HCT116 (cell line): ENCODE measurements at regions not wholly inside any gene's neighbourhood (a gene's known extent, or its start where the extent isn't known, plus 50 kb on each side); places are given as distances from the start of the nearest gene placed in this dataset.

Experiments
- ATAC-seq: fragments of 200-7000 bp; cut with Tn5 transposase; 2 replicates; pipeline ENCODE4 v1.9.1; 2020; ENCODE audit warnings: mild to moderate bottlenecking, moderate library complexity
- BruUV-seq: library from RNA; stranded (reverse); fragments of 400-500 nt; replicated peaks from 2 replicates; lab custom pipeline; 2021; lab: Mats Ljungman, UMichigan
- CTCF ChIA-PET: fragments of 300-600 bp; sonication (Branson Sonifier 250); formaldehyde crosslinking; loops from one replicate; lab custom pipeline; 2021; ENCODE audit warnings: antibody characterized with exemption; lab: Charles Lee
- POLR2A ChIA-PET: fragments of 300-600, 350-600 bp; sonication (Branson Sonifier 250); formaldehyde crosslinking; loops from one replicate; lab custom pipeline; 2021; ENCODE audit warnings: antibody characterized with exemption; lab: Charles Lee
- RAD21 ChIA-PET, 2 experiments: fragments of 300-600 bp; sonication (Branson Sonifier 250); formaldehyde crosslinking; loops; one replicate each; lab custom pipeline; 2023; ENCODE audit warnings: low total read pairs in 2 of 2; ENCODE audit not compliant: uncharacterized antibody in 2 of 2, unreplicated experiment in 2 of 2, low non-redundant PET in 1 of 2; lab: Charles Lee
- DNase-seq: peaks from one replicate; pipeline ENCODE4 v3.0.0-alpha.2; 2010; ENCODE audit warnings: low read depth, low spot score
- H2AFZ ChIP-seq: fragments of 200-600 bp; shearing (Covaris generic), sonication (generic); 2 replicates; pipeline ENCODE4 v1.6.1; 2017; ENCODE audit warnings: low read depth, mixed run types, mixed read lengths, antibody characterized with exemption, low read length; ENCODE audit not compliant: poor library complexity, severe bottlenecking
- H3K27ac ChIP-seq: 2 replicates; pipeline ENCODE4 v1.5.1; 2012; ENCODE audit warnings: low read depth, low read length
- H3K27me3 ChIP-seq: fragments of 200-600 bp; sonication (generic); 2 replicates; pipeline ENCODE4 v1.6.1; 2016; ENCODE audit warnings: mixed run types, low read length, mixed read lengths; ENCODE audit not compliant: insufficient read depth
- H3K36me3 ChIP-seq, 2 experiments: fragments of 200-500 bp in 1 of 2; fragments of 200-600 bp in 1 of 2; sonication (Bioruptor generic) in 1 of 2; sonication (generic) in 1 of 2; 2 replicates each; pipeline versions ENCODE4 v1.5.1 to v1.6.1; 2014 to 2016; ENCODE audit warnings: low read length in 2 of 2, inconsistent platforms in 1 of 2, mixed read lengths in 1 of 2, mixed run types in 1 of 2; ENCODE audit not compliant: insufficient read depth in 2 of 2, control insufficient read depth in 1 of 2
- H3K4me1 ChIP-seq, 2 experiments: fragments of 200-600 bp in 1 of 2; sonication (generic) in 1 of 2; 2 replicates each; pipeline versions ENCODE4 v1.5.1 to v1.6.1; 2012 to 2017; ENCODE audit warnings: low read length in 2 of 2, inconsistent platforms in 1 of 2, mild to moderate bottlenecking in 1 of 2, mixed read lengths in 1 of 2, mixed run types in 1 of 2, moderate library complexity in 1 of 2; ENCODE audit not compliant: insufficient read depth in 2 of 2, control insufficient read depth in 1 of 2
- H3K4me2 ChIP-seq: fragments of 200-600 bp; sonication (generic); 2 replicates; pipeline ENCODE4 v1.6.1; 2017; ENCODE audit warnings: mixed run types, low read length, mixed read lengths
- H3K4me3 ChIP-seq, 2 experiments: fragments of 200-600 bp in 1 of 2; sonication (generic) in 1 of 2; replicated peaks in 1 of 2; 2 replicates each; pipeline ENCODE4 v1.5.1; 2011 to 2016; ENCODE audit warnings: low read length in 2 of 2, control low read depth in 1 of 2, low read depth in 1 of 2, mild to moderate bottlenecking in 1 of 2, mixed read lengths in 1 of 2, mixed run types in 1 of 2
- H3K79me2 ChIP-seq: fragments of 200-600 bp; sonication (generic); 2 replicates; pipeline ENCODE4 v1.6.1; 2017; ENCODE audit warnings: mild to moderate bottlenecking, mixed run types, low read length, moderate library complexity, mixed read lengths; ENCODE audit not compliant: insufficient read depth
- H3K9ac ChIP-seq: fragments of 200-600 bp; sonication (generic); 2 replicates; pipeline ENCODE4 v1.6.1; 2016; ENCODE audit warnings: low read length, mixed read lengths
- H3K9me2 ChIP-seq: fragments of 200-600 bp; sonication (generic), shearing (Covaris generic); 2 replicates; pipeline ENCODE4 v1.6.1; 2017; ENCODE audit warnings: mixed run types, mild to moderate bottlenecking, moderate library complexity; ENCODE audit not compliant: insufficient read depth
- H3K9me3 ChIP-seq, 2 experiments: fragments of 200-500 bp in 1 of 2; fragments of 200-600 bp in 1 of 2; sonication (Bioruptor generic) in 1 of 2; sonication (generic) in 1 of 2; 2 replicates each; pipeline ENCODE4 v1.6.1; 2014 to 2017; ENCODE audit warnings: low read length in 2 of 2, mixed read lengths in 2 of 2, inconsistent platforms in 1 of 2, low read depth in 1 of 2, mild to moderate bottlenecking in 1 of 2, mixed run types in 1 of 2, moderate library complexity in 1 of 2; ENCODE audit not compliant: control insufficient read depth in 1 of 2, insufficient read depth in 1 of 2
- H4K20me1 ChIP-seq: fragments of 200-600 bp; sonication (generic), shearing (Covaris generic); 2 replicates; pipeline ENCODE4 v1.6.1; 2017; ENCODE audit warnings: mixed run types, mild to moderate bottlenecking, moderate library complexity; ENCODE audit not compliant: insufficient read depth
- CBX3 ChIP-seq: IDR thresholded peaks from 2 replicates; pipeline ENCODE4 v1.6.1; 2012; ENCODE audit warnings: low read depth
- CTCF ChIP-seq, 3 experiments: fragments of 200-600 bp in 1 of 3; sonication (generic) in 1 of 3; IDR thresholded peaks in 2 of 3; conservative IDR thresholded peaks in 1 of 3; 2 replicates each; pipeline ENCODE4 v1.5.1; 2012 to 2017; ENCODE audit warnings: low read depth in 2 of 3, low read length in 2 of 3, antibody characterized with exemption in 1 of 3, borderline replicate concordance in 1 of 3, control low read depth in 1 of 3, mild to moderate bottlenecking in 1 of 3, mixed read lengths in 1 of 3, mixed run types in 1 of 3, moderate library complexity in 1 of 3; ENCODE audit not compliant: insufficient read depth in 1 of 3
- ELF1 ChIP-seq: IDR thresholded peaks from 2 replicates; pipeline ENCODE4 v1.6.1; 2012; ENCODE audit warnings: low read depth, borderline replicate concordance
- EZH2phosphoT487 ChIP-seq: fragments of 200-600 bp; IDR thresholded peaks from 2 replicates; pipeline ENCODE4 v1.6.1; 2018; ENCODE audit warnings: antibody characterized with exemption, borderline replicate concordance
- FOSL1 ChIP-seq: IDR thresholded peaks from 2 replicates; pipeline ENCODE4 v1.6.1; 2012; ENCODE audit warnings: low read depth
- JUND ChIP-seq: IDR thresholded peaks from 2 replicates; pipeline ENCODE4 v1.6.1; 2012
- POLR2A ChIP-seq: IDR thresholded peaks from 2 replicates; pipeline ENCODE4 v1.7.0; 2011; ENCODE audit warnings: borderline replicate concordance; ENCODE audit not compliant: insufficient read depth, insufficient read length; ENCODE audit errors: extremely low read depth
- POLR2AphosphoS5 ChIP-seq: IDR thresholded peaks from 2 replicates; pipeline ENCODE4 v1.6.1; 2011; ENCODE audit warnings: mild to moderate bottlenecking, low read depth, low read length, moderate library complexity
- RAD21 ChIP-seq: IDR thresholded peaks from 2 replicates; pipeline ENCODE4 v1.6.1; 2012; ENCODE audit warnings: low read depth, mild to moderate bottlenecking
- REST ChIP-seq: IDR thresholded peaks from 2 replicates; pipeline ENCODE4 v1.6.1; 2012; ENCODE audit warnings: low read depth
- SIN3A ChIP-seq: IDR thresholded peaks from 2 replicates; pipeline ENCODE4 v1.6.1; 2012; ENCODE audit warnings: low read depth
- SP1 ChIP-seq: IDR thresholded peaks from 2 replicates; pipeline ENCODE4 v1.6.1; 2012; ENCODE audit warnings: low read depth
- YY1 ChIP-seq: IDR thresholded peaks from 2 replicates; pipeline ENCODE4 v1.6.1; 2011; ENCODE audit warnings: low read length, low read depth, moderate library complexity, mild to moderate bottlenecking; ENCODE audit not compliant: insufficient replicate concordance; ENCODE audit errors: extremely low read depth
- ZBTB33 ChIP-seq: IDR thresholded peaks from 2 replicates; pipeline ENCODE4 v1.6.1; 2011; ENCODE audit warnings: mild to moderate bottlenecking, low read length, moderate library complexity; ENCODE audit not compliant: insufficient replicate concordance; ENCODE audit errors: extremely low read depth
- ZFX ChIP-seq: fragments of 450-650 bp; IDR thresholded peaks from 2 replicates; pipeline ENCODE4 v1.6.1; 2017
- ZNF274 ChIP-seq: fragments of 200-500 bp; sonication (Bioruptor generic); IDR thresholded peaks from 2 replicates; pipeline ENCODE4 v1.6.1; 2014; ENCODE audit warnings: mild to moderate bottlenecking, low read depth, low read length, inconsistent platforms
- intact Hi-C: fragments of 100-400 bp; cut with micrococcal nuclease; formaldehyde crosslinking; loops from 2 replicates; pipeline ENCODE4 v1.10.0; 2022

GRCh38 chr3:194867270-194867983 lies 181.7 kb downstream of the FAM43A start:
- Histone ChIP-seq H3K4me1 (peaks cover 28 to 32% of the 10 kb centered on the region in 2 experiments), H3K4me2 (no peak overlapping the region), H3K36me3 (no peaks in the 10 kb centered on the region), H3K9ac (no peak overlapping the region), H3K4me3 (no peak overlapping the region), H3K27ac (no peak overlapping the region), H3K27me3 (no peaks in the 10 kb centered on the region), H2AFZ (no peak overlapping the region), H3K9me2 (no peaks in the 10 kb centered on the region), H3K9me3 (no peaks in the 10 kb centered on the region), H3K79me2 (no peaks in the 10 kb centered on the region), H4K20me1 (no peaks in the 10 kb centered on the region)
- BruUV-seq = no TSS peak
- TF ChIP-seq JUND = no peak
- no peak for TF ChIP-seq POLR2AphosphoS5
- TF ChIP-seq ELF1 = no peak
- TF ChIP-seq SP1 = no peak
- TF ChIP-seq EZH2phosphoT487 = no peak
- no peak for TF ChIP-seq CTCF (IDR thresholded peaks at IDR 0.05 in 2 of 3, conservative IDR thresholded peaks at IDR 0.05 in 1 of 3; ENCODE audit: borderline replicate concordance in 1 of 3, insufficient read depth in 1 of 3, low read depth in 2 of 3, low read length in 2 of 3)
- TF ChIP-seq FOSL1 = no peak
- TF ChIP-seq YY1 = no peak
- TF ChIP-seq SIN3A = no peak
- TF ChIP-seq ZFX = no peak
- no peak for TF ChIP-seq POLR2A
- TF ChIP-seq ZNF274 = no peak
- TF ChIP-seq REST = no peak
- TF ChIP-seq ZBTB33 = no peak
- TF ChIP-seq RAD21 = no peak
- TF ChIP-seq CBX3 = no peak
- POLR2A ChIA-PET = no interaction called here
- RAD21 ChIA-PET = interaction anchor here in 1 of 2 experiments (0.7 kb wide), 1 partner anchor 99 kb away, joined by 3 read pairs; no protein-coding TSS in a partner anchor
- no peak for DNase-seq
- CTCF ChIA-PET = interaction anchor here (0.8 kb wide), 1 partner anchor 185 kb away, joined by 4 read pairs; no protein-coding TSS in a partner anchor
- intact Hi-C loops = no loop called here
- ATAC-seq = no peak
